Inflammatory macrophage treated with lipopolysaccharide for 4 hours (primary cell): ENCODE measurements at regions not wholly inside any gene's neighbourhood (a gene's known extent, or its start where the extent isn't known, plus 50 kb on each side); places are given as distances from the start of the nearest gene placed in this dataset.

Experiments
- DNase-seq: peaks from one replicate; pipeline ENCODE4 v3.0.0-alpha.2; 2020

DNA sequence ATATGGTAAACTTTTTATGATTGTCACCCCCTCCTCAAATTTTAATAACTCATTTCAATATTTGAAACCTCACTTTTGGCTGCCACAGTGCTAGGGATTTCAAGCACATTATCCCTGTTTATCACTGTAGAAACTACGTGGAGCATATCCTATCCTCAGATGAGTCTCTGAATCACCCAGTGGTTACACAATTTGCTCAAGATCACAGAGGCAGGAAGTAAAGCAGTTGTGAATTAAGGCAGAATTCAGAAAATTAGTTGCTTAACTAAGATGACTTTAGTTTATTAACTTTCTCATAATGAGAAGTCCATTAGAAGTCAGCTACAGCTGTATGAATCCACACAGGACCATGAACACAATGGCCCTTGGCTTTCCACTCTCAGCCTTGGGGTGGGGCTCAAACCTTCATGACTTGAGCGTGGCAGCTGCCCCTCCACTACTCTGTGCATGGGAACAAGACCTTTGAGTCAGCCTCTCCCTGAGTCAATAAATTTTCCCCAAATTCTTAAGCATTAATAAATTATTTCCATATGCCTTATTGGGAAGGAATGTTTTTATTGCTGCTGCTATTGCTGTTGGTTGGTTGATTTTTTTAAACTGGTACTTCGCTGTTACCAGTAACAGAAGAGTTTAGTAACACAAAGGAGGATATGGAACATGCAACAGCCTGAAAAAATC lies 369.0 kb downstream of the CBLN2 start:
- no peak for DNase-seq

DNA sequence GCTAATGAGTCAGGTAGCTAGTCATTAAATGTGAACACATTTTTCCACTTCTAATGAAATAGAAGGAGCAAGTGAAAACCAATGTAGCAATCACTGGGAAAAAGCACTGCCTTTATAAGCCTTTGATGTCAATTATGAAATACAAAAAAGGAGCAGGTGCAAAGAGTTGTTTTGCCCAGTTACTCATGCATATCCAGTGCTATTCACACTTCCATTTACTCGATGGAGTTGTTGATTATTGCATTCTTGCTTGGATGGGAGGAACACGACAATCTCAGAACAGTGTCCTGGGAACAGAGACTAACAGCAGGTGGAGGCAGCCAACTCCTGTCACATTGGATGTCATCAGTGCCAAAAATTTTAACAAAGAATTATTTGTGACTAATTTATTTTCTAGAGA lies 372.5 kb downstream of the CBLN2 start:
- DNase-seq, result no peak

DNA sequence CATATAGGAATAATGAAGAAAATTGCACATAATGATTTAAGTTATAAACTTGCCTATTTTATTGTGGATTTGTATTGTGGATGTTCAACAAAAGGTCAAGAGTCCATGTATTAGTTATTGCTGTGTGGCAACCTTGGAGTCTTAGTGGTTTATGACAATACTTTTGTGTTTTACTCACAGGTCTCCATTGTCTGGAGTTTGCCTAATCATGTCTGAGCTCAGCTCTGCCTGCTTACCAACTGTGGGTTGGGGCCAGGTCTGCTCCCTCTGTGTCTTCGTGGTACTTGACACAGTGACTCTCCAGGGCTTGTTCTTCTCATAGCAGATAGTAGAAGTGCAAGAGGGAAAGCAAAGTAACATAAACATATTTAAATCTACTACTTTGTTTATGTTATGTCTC lies 382.5 kb downstream of the CBLN2 start:
- DNase-seq, result no peak

DNA sequence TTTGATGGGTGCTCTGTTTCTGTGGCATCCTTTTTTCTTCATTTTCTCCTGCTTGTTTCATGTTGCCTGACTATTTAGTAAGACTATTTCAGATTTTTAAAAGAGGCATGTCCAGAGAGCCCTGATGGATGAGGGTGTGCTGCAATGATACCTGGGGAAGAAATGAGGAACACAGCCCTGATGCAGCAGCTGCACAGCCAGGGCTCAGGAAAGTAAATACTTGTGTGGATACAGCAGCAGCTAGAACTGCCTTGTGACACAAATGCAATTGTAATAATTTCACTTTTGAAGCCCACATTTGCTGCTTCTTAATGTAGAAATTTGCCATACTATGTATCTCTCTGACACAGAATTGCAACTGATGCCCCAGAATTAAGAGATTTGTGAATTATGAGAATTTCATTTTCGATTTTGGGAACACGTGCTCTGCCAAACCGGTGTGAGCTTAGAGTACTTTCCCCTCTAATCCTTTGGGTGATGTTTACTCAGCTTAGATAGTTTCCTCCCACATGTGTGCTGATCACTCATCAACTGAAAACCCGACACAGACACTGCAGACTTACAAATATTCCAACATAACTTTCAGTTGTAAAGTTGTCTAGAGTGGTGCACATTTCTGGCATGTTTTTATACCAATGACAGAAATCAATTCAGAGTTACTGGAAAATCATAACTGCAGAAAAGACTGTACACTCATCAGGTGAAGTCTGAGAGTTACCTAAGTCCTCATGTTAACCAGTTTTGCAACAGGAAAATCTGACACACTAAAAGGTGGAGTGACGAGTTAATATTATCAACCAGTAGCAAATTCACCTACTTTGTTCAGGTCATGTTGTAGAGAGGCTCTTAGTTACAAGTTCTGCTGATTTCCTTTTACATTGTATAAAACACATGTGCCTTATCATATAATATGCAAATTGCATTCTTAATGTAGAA lies 383.4 kb downstream of the CBLN2 start:
- no peak for DNase-seq

DNA sequence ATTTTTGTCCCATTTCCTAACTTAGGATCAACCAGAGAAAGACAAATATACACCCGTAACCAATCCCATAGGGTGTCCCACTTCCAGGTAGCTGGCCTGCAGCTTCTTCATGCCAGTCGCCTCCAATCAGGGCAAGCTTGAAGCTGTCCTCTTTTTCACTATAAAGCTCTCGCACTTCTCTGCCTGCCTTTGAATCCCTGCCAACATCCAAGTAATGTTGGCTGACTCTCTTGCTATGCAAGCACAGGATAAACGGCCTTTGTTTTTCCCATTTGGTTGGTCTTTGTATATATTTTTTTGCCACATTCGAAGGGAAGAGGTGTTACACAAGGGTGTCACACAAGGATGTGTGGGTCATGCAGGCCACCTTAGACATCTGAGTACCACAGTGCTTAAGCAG lies 388.8 kb downstream of the CBLN2 start:
- no peak for DNase-seq

DNA sequence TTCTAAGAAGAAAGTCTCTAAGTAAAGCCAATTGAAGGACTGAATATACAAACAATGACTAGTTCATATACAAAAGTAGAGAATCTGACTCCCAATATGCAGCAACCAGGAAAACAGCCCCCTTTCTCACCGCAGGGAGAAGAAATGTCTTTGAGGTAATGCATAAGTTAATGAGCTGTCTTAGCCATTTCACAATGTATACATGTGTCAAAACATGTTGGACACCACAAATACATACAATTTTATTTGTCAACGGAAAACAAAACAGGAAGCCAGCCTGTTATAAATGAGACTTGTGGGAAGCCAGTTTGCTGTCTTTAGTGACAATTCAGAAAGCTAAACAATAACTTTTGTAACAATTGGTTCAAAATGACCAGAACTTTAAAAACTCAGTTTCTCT lies 389.2 kb downstream of the CBLN2 start:
- DNase-seq, result no peak

DNA sequence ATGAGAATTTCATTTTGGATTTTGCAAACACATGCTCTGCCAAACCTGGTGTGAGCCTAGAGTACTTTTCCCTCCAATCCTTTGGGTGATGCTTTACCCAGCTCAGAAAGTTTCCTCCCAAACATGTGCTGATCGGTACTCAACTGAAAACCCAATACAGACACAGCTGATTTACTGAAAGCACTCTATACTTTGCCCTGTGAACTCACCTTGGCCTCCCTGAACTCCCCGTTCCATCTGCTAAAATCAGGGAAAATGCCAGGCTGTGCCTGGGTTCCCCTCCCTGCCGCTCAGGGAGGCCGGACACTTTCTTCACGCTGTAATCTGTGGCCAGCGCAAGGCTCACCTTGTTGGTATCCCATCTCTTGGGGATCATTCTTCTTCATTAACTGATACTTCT lies 391.2 kb downstream of the CBLN2 start:
- no peak for DNase-seq

DNA sequence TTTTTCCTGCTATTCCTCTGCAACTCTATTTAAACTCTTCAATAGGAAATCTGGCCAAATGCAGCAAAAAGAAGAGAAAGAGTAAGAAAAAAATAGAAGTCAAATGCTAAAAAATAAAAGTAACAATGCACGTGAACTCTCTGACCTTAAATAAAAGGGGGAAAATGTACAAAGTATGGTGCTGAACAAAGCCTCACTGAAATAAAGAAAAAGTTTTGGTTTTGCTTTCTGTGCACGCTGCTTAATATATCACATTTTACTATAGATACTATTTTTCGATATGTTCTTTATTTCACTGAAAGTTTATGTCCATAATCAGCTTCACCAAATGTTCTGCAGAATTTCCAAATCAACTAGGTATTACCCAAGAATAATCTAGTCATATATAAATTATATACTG lies 396.3 kb downstream of the CBLN2 start:
- no peak for DNase-seq

DNA sequence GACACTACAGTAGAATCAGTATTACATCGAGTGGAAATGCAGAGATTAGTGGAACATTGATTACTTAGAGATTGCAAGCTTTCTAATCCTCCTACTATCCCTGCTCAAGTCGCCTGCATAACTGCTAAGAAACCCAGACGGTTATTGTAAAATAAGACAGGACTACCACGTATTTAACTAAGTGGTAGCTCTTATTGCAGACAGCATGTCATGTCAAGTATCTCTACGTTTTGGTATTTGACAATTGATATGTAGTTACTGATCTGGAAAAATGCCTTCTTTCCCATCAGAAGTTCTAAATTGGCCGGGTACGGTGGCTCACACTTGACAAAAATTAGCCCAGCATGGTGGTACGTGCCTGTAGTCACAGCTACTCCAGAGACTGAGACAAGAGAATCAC lies 404.1 kb downstream of the CBLN2 start:
- no peak for DNase-seq

DNA sequence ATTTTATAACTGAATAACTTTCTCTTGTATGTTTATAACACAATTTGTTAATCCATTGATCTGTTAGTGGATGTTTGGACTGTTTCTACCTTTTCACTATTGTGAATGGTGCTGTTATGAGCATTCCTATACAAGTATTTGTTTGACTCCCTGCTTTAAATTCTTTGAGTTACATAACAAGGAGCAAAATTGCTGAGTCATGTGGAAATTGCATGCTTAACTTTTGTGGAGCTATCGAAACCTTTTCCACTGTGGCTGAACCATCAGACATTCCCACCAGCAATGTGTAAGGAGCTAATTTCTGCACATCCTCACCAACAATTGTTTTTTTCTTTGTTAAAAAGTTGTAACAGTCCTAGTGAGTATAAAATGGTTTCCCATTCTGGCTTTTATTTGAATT lies 415.5 kb downstream of the CBLN2 start:
- no peak for DNase-seq

DNA sequence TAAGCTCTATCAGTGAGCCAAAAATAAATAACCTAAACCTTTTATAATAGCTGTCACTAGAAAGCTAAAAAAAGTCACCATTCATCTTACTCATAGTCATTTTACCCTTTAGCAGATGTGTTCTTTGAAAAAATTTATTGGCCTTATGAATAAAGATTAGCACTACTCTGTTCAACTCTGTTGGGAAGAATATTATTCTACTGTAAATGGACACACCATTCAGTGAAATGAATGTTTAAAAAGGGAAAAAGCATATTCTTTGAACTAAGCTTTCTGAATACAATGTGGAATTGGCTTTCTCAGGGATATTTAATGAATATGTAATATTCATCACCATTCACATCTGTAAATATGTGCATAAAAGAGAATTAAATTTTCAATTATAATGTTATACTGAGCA lies 422.0 kb downstream of the CBLN2 start:
- DNase-seq, result no peak

DNA sequence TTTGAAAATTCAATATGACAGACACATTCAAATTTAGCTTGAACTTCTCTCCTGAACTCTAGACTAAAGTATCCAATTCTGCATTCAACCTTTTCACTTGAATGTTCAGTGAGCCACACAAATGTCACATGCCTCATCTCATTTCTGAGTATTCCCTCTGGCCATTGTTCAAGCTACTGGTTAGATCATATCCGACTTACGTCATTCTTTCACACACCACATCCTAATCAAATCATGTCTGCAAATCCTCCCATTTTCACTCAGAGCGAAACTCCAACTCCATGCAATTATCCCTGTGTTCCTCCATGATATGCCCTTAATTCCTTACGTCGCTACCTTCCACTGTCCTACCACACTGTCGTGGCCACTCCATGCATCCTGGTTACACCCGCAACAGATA lies 425.1 kb downstream of the CBLN2 start:
- no peak for DNase-seq

DNA sequence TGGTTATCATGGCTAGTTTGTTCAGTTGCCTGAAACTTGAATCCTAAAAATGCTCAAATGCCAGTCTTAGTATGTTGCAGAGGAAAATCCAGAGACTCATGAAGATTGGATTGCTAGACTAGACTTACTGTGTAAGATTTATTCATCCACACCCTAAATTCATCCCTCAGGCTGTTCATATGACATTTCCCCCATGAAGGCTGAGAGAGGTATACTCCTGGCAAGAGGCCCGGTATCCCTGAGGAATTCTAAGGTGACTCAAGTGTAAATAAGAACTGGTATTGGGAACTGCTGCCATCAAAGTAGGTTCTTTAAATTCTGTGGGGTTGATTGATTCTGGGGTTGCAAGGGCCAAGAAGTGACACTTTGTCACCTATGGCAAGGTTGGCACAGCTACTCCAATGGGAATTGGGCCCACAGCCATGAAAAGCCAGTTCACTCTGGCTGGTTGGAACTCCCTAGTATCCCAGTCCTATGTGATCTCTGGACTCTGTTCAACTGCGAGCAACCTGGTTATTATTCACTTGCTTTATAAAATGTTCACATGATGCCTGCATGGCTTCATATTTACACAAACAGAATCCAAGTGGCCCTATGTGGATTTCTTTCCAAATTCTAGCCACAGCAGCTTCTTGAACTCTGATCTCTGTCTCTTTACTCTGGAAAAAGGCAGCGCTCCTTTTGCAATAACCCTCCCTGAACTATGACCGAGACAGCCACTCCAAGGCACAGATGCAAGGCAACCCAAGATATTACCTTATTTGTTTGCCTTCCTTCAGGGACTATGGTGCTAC lies 429.1 kb downstream of the CBLN2 start:
- no peak for DNase-seq

DNA sequence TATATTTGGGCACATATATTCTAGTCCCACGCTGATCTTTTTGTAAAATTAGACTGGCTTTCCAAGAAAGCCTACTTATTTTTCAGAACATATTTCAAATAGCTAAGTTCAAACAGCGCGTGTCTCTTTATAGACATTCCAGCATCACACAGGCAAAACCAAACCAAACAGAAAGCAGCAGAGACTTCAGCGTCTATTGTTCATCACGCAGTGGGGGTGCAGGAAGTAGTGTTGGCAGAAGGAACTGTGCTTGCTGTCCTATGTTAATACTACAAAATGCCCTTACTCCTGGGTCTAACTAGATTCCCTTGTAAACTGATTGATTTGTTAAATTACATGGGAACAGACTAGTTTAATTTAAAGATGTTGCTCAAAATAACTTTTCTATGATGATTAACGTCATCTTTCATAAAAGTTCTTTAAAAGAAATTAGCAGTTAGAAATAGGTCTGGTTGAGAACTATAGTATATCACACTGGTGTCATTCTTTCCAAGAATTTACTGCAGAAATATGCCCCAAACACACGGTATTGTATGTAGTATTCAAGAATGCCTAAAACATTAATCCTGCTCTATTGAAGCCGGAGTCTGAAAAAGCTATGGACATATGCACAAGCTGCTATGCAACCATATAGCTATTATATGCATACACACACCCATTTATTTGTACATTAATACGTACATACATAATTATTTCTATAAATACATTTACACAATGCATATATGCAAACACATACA lies 436.3 kb downstream of the CBLN2 start:
- DNase-seq, result no peak

DNA sequence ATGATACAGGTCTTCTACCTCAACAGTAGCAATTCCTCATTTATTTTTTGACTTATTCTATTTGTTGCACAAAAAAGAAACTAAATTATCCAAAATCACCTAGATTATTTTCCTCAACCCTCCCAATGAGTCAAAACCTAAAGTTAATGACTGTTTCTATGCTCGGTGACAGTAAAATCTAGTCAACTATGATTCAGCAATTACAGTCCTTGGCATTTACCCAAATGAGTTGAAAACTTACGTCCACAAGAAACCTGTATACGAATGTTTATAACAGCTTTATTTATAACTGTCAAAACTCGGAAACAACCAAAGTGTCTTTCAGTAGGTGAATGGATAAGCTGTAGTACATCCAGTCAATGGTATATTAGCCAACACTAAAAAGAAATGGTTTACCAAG lies 439.3 kb downstream of the CBLN2 start:
- no peak for DNase-seq

DNA sequence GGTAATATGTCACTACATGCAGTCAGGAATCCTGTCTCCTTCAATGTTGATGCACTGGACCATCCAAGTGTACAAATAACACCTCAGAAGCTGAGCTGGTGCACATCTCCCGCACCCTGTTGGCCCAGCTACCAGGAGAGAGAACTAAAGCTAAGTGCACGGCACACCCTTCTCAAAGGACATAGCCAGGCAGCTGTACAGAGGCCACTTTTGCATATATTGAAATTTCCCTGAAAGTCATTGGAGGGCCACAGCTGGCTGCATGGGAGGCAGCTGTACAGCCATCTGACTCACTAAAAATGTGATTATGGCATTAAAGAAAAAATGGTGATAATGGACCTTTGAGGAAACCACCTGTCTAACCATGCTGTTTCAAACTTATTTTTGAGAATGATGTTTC lies 441.7 kb downstream of the CBLN2 start:
- DNase-seq, result no peak

DNA sequence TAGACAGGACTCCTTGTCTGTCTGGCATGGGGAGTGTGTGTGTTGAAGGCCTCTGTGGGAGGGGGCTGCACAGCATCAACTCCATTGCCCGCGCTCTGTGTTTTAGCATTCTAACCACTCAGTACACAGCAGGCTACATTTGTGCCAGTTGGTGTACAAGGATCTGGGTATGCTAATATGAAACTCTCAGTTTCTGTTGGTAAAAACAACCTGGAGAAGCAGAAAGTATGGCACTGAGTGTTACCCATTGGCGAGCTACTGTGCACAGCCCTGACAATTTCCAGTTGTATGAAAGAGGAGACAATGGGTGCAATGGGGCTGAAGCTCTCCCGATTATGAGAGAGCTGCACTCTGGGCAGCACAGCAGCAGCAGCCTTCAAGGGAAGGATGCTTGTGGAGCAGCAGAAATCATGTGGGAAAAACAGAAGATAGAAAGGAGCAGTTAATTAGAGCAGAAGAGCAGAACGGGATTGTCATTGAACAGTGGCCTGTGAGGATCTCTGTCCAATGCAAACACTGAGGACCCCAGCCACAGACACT lies 443.6 kb downstream of the CBLN2 start:
- DNase-seq, result no peak

DNA sequence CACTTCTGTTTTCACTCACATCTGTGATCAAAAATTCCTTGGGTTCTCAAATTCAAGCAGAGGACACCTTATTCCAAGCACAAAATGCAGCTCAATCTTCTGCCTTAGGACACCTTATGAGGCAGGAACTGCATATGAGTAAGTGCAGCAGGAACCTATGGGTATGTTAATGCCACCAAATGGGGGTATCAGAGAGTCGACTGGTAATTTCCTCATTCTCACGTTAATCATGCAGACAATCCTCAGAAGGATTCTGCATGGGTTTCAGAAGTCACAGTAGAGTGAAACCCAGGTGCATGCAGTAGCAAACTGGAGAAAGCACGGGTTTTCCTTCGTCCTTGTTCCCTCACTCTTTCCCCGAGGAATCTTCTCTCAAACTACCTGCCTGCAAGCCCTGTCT lies 452.8 kb downstream of the CBLN2 start:
- DNase-seq, result no peak

DNA sequence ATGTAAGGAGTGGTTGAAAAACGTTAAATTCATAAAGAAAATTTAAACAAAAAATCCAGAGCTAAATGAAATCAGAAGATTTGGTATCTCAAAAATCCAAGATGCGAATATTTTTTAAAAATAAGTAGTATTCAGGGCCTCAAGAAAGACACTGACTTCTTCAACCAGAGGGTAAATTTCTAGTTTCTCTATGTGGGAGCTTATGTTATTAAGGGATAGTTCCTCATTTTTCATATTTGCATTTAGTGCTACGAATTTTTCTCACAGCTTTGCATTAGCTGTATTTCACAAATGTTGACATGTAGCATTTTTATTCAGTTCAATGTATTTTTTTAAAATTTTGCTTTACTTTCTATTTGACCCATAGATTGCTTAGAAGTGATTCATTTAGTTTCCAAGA lies 454.7 kb downstream of the CBLN2 start:
- no peak for DNase-seq

DNA sequence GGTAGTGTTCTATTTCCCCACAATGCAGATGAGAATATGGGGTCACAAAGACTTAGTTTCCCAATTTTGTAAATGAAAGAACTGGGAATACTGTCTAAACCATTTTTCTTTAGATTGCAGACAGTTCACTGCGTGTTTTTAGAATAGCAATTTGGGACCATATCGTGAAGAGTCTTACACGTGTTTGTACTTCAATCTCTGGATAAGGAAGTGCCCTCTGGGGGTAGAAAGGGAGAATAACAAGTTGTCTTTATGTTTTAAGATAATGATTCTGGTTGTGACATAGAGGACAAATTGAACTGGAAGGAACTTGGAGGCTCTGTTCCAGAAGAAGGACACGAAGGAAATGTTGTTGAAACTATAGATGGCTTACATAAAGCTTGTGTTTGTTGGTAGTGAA lies 457.7 kb downstream of the CBLN2 start:
- DNase-seq, result peak; percentile 14

DNA sequence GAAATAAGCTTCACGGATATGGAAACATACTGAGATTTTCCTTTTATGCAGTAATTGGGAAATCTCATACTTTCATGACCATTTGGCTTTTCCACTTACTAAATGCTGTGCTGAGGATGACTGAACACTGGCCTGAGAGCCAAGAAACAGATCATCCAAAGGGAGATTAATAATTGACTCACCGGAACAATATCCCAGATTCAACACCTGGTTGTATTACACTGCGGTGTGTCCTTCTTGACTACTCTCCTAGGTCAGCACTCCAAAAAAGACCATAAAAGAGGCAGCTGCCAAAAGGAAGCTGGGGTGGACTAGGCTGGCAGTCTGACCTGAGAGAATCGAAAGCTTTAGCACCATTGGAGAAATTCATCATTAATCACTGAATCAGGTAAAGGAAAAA lies 469.1 kb downstream of the CBLN2 start:
- DNase-seq, result no peak

DNA sequence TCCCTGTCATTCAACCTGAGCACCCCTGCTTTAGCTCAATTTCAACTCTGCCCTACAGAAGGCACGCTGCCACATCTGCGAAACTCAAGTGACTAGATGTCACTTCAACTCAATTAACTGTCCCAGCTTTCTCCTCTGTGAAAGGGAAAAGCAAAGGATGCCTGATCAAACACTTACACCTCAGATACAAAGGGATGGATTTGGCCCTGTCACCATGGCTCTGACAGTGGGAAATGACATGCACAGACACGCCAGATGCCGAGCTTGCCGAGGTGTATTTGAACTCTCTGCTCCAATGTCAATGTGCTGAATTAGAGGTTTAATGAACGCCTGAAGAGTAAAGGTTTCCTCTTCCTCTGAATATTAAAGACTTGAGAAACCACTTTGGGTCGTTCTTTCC lies 481.1 kb downstream of the CBLN2 start:
- DNase-seq, result no peak

DNA sequence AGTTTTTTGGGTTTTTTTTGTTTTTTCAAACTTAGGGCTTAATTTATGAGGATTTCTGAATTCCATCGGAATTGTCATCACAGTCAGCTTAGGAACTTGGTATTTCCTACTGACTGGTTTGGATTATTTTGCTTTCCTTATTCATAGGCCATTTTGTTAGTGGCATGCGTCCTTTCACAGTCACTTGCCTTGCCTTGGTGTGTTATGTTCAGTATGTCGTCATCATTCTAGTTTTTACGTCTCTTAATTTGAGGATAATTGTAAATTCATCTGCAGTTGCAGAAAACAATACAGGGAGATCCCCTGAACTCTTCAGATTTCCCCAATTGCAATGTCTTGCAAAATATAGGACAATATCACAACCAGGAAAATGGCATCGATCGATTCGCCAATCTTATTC lies 485.3 kb downstream of the CBLN2 start:
- no peak for DNase-seq
